ENCODE measurements at regions not wholly inside any gene's neighbourhood (a gene's known extent, or its start where the extent isn't known, plus 50 kb on each side); places are given as distances from the start of the nearest gene placed in this dataset.

DNA sequence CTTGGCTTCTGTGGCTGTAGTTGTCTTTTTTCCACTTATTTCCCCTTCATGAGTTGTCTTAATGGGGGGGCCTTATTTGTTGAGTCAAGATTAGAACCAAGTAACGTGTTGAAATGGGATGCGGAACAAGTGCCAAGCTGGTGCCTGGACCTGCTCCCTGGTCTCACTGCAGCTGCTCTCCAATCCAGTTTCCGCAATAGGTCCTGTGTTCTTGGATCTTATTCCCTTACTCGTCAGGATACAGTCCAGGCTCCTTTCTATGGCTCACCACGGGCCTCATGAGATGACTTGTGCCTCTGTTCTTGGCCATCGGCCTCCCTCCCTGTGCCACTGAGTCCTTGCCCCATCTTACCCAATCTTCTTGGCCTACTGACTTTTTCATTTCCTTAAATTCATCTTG, 159.6 kb upstream of the CADM1 start:
- Histone ChIP-seq H3K4me3 (no peak overlapping the region), H3K27me3 (peaks cover 10% of the 10 kb centered on the region), H3K36me3 (replicated peaks in 1 of 2) (no peaks in the 10 kb centered on the region), H3K27ac (no peak overlapping the region), H3K4me1 (replicated peaks in 1 of 2) (no peaks in the 10 kb centered on the region), H3K9me3 (replicated peaks in 1 of 3) (no peaks in the 10 kb centered on the region)
- no peak for TF ChIP-seq POLR2A (IDR thresholded peaks at IDR 0.05)
- TF ChIP-seq, protein P1, sequence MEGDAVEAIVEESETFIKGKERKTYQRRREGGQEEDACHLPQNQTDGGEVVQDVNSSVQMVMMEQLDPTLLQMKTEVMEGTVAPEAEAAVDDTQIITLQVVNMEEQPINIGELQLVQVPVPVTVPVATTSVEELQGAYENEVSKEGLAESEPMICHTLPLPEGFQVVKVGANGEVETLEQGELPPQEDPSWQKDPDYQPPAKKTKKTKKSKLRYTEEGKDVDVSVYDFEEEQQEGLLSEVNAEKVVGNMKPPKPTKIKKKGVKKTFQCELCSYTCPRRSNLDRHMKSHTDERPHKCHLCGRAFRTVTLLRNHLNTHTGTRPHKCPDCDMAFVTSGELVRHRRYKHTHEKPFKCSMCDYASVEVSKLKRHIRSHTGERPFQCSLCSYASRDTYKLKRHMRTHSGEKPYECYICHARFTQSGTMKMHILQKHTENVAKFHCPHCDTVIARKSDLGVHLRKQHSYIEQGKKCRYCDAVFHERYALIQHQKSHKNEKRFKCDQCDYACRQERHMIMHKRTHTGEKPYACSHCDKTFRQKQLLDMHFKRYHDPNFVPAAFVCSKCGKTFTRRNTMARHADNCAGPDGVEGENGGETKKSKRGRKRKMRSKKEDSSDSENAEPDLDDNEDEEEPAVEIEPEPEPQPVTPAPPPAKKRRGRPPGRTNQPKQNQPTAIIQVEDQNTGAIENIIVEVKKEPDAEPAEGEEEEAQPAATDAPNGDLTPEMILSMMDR (IDR thresholded peaks at IDR 0.05) = no peak
- no peak for DNase-seq
- intact Hi-C loops (cut with DNase I) = no loop called here
- WGBS, 4 donors = 86 to 96% (median 87%) methylated on average over 6 of the region's 6 CpGs

DNA sequence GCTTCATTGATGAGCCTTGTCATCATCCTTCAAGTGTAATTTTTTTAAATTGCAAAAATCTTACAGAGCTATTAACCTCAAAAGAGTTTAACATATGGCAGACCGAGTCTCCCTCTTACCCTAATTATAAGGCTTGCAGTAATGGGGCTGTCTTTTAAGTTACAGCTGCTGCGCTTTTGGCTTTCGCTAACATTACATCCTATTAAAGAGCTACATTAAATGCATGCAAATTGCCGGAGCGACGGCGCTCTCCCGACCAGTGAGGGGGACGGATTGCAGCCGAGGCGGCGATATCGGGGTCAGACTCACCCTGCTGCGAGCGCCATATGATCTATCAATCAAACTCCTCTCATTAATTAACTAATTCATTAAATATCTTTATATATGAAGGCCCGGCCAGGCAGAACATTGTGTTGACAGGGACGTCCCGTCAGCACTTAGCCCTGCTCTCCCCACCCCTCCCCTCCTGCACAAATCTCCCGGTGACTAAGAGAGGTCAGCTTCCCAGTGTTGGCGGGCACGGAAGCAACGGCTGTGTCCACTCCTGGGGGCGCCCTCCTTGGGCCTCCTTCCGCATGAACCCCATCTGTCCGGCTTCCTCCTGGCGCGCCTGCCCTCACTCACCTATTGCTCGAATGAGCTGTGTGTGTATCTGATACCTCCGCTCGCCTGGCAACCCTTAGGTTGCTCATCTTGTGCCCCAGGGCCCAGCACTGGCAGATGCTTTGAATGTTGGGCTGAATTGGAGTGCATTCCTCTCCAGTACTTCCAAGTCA, 156.0 kb upstream of the CADM1 start:
- H3K27ac ChIP-seq = no peak overlapping the region
- no peaks in the 10 kb centered on the region for H3K36me3 ChIP-seq (replicated peaks in 1 of 2)
- TF ChIP-seq, protein P1 (IDR thresholded peaks at IDR 0.05) = no peak
- no peak for TF ChIP-seq POLR2A (IDR thresholded peaks at IDR 0.05)
- H3K4me3 ChIP-seq = peak overlapping the region in 1 of 4 donors; percentile 53
- no peaks in the 10 kb centered on the region for H3K4me1 ChIP-seq (replicated peaks in 1 of 2)
- no peaks in the 10 kb centered on the region for H3K9me3 ChIP-seq (replicated peaks in 1 of 3)
- 61 to 69% (median 67%) methylated on average over 20 to 30 of the region's 30 CpGs for WGBS, 4 donors
- intact Hi-C loops (cut with DNase I) = no loop called here
- DNase-seq = no peak
- peaks cover 10% of the 10 kb centered on the region for H3K27me3 ChIP-seq

DNA sequence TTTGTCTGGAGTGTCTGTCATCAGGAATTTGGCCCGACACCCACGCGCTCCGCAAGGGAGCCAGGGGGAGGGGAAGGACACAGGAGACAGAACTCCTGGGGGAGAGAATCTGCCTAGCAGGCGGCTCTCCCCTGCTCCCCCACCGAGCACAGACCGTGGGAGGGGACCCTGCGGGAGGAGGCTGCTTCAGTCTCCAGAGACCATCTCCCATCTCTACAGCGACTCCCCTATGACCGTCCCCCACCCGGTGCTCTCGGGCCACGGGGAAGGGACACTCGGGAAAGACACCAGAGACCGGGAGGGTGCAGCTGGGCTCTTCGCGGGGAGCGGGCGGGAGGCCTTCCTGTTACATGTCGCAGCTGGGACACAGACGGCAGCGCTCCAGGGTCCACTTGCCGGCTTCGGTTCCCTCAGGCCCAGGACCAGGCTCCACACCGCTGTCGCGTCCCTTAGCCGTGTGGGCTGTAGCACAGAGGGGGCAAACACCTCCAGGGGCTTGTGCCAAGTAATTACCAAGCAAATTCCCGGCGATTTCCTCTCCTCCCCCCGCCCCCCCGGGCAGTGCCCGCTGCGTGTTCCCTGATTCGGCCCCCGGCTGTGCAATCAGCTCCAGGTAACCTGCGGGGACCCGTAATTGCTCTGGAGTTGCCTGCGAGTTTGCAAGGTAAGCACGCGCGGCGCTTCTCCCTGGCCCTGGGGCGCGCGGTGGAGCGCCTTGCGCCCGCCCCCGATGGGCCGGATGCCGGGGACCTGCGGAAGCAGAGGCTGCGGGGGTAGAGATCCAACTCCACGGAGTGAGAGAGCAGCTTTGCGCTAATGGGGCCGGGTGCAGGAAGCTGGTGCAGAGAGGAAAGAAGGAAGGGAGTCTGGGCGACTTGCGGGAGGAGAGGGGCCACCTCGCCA, 155.1 kb upstream of the CADM1 start:
- WGBS, 4 donors = 15 to 33% (median 16%) methylated on average over 14 to 60 of the region's 60 CpGs
- peak overlapping the region in 1 of 4 donors; percentile 53 for H3K4me3 ChIP-seq
- TF ChIP-seq POLR2A (IDR thresholded peaks at IDR 0.05) = no peak
- TF ChIP-seq, protein P1 (IDR thresholded peaks at IDR 0.05) = no peak
- H3K36me3 ChIP-seq (replicated peaks in 1 of 2) = no peaks in the 10 kb centered on the region
- peaks cover 10% of the 10 kb centered on the region for H3K27me3 ChIP-seq
- H3K4me1 ChIP-seq (replicated peaks in 1 of 2) = no peaks in the 10 kb centered on the region
- H3K27ac ChIP-seq = no peak overlapping the region
- no peaks in the 10 kb centered on the region for H3K9me3 ChIP-seq (replicated peaks in 1 of 3)
- intact Hi-C loops (cut with DNase I) = no loop called here
- peak in 2 of 7 donors; percentile 13 to 63 for DNase-seq

DNA sequence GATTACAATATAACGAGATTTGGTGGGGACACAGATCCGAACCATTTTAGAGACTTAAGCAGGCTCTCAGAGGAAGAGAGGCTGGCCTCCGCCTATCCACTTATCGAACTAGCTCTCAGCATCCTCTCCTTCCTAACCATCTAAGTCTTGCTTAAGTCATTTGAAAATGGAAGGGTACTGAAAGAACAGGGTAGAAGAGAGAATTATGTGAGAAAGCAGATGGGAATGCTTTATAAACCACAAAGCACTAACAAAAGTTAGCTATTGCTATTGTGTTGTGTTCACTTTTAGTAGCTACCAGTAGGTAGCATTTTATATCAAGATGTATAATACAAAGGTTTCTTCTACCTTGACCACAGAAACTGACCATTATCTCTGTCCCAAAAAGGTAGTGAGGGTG, 153.4 kb upstream of the CADM1 start:
- H3K27ac ChIP-seq = no peak overlapping the region

More for the DNA sequence above, 153.4 kb upstream of the CADM1 start:
- no peak for DNase-seq
- Histone ChIP-seq H3K9me3 (replicated peaks in 1 of 3) (no peaks in the 10 kb centered on the region), H3K27me3 (peaks cover 10% of the 10 kb centered on the region), H3K4me1 (replicated peaks in 1 of 2) (no peaks in the 10 kb centered on the region), H3K4me3 (no peak overlapping the region), H3K36me3 (replicated peaks in 1 of 2) (no peaks in the 10 kb centered on the region)
- intact Hi-C loops (cut with DNase I) = no loop called here
- no peak for TF ChIP-seq POLR2A (IDR thresholded peaks at IDR 0.05)
- TF ChIP-seq, protein P1 (IDR thresholded peaks at IDR 0.05) = no peak
- WGBS, 4 donors = 90 to 95% (median 95%) methylated on average over 4 of the region's 4 CpGs
